ENCODE measurements at regions not wholly inside any gene's neighbourhood (a gene's known extent, or its start where the extent isn't known, plus 50 kb on each side); places are given as distances from the start of the nearest gene placed in this dataset.

DNA sequence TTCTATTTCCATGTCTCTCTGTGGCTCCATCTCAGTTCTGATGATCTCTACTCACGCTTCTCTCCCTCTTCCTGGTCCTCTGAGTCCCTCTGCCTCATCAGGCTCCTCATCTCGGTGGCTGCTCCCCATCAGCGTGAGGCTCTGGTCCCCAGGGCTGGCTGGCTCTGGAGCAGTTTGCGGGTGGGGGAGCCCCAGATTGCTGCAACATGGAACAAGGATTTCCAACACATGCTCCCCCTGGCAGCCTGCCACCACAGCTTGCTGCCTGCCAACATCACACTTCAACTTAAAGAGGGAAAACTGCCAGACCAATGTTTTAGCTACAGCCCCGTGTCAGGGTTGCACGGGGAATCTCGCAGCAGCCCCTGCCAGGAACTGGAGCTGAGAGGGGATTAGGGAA lies 77.2 kb upstream of the NEK6 start:
- no peaks in the 10 kb centered on the region for H3K9me3 ChIP-seq (ENCODE audit: low read length)
- TF ChIP-seq, protein P1, sequence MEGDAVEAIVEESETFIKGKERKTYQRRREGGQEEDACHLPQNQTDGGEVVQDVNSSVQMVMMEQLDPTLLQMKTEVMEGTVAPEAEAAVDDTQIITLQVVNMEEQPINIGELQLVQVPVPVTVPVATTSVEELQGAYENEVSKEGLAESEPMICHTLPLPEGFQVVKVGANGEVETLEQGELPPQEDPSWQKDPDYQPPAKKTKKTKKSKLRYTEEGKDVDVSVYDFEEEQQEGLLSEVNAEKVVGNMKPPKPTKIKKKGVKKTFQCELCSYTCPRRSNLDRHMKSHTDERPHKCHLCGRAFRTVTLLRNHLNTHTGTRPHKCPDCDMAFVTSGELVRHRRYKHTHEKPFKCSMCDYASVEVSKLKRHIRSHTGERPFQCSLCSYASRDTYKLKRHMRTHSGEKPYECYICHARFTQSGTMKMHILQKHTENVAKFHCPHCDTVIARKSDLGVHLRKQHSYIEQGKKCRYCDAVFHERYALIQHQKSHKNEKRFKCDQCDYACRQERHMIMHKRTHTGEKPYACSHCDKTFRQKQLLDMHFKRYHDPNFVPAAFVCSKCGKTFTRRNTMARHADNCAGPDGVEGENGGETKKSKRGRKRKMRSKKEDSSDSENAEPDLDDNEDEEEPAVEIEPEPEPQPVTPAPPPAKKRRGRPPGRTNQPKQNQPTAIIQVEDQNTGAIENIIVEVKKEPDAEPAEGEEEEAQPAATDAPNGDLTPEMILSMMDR (conservative IDR thresholded peaks at IDR 0.05; ENCODE audit: low read length) = no peak
- TF ChIP-seq EZH2phosphoT487 (IDR thresholded peaks at IDR 0.05; ENCODE audit: borderline replicate concordance, low read depth, low read length) = no peak
- no peak overlapping the region for H2AFZ ChIP-seq (ENCODE audit: low read length)
- DNase-seq (ENCODE audit: low spot score) = no peak
- no peaks in the 10 kb centered on the region for H3K79me2 ChIP-seq (ENCODE audit: insufficient read depth, low read depth, low read length)
- no peak overlapping the region for H3K4me2 ChIP-seq (ENCODE audit: low read length)
- H4K20me1 ChIP-seq (ENCODE audit: insufficient read depth, low read length) = no peaks in the 10 kb centered on the region
- ChIA-PET CTCF (ENCODE audit: unreplicated experiment) (no interaction called here), POLR2A (interaction anchor here (0.6 kb wide), 1 partner anchor 20 kb away, joined by 3 read pairs; no protein-coding TSS in a partner anchor)
- H3K9me2 ChIP-seq (ENCODE audit: insufficient read depth, low read length) = no peaks in the 10 kb centered on the region
- BruUV-seq (replicated peaks) = no TSS peak
- H3K4me3 ChIP-seq (ENCODE audit: low read depth, low read length, poor library complexity, severe bottlenecking) = no peak overlapping the region
- no peaks in the 10 kb centered on the region for H3K4me1 ChIP-seq (ENCODE audit: insufficient read depth, low read length, poor library complexity, severe bottlenecking)
- H3K27ac ChIP-seq (ENCODE audit: low read depth, low read length, poor library complexity, severe bottlenecking) = no peak overlapping the region
- H3K36me3 ChIP-seq (ENCODE audit: insufficient read depth, low read length) = no peaks in the 10 kb centered on the region
- intact Hi-C loops (cut with micrococcal nuclease; ENCODE audit: unreplicated experiment) = no loop called here

- intact Hi-C loops (cut with micrococcal nuclease; ENCODE audit: unreplicated experiment) = no loop called here
- Histone ChIP-seq H3K9me2 (ENCODE audit: insufficient read depth, low read length) (no peaks in the 10 kb centered on the region), H3K27ac (ENCODE audit: low read depth, low read length, poor library complexity, severe bottlenecking) (no peak overlapping the region), H3K4me2 (ENCODE audit: low read length) (no peak overlapping the region), H4K20me1 (ENCODE audit: insufficient read depth, low read length) (no peaks in the 10 kb centered on the region), H3K79me2 (ENCODE audit: insufficient read depth, low read depth, low read length) (no peaks in the 10 kb centered on the region), H3K36me3 (ENCODE audit: insufficient read depth, low read length) (no peaks in the 10 kb centered on the region), H2AFZ (ENCODE audit: low read length) (no peak overlapping the region), H3K4me3 (ENCODE audit: low read depth, low read length, poor library complexity, severe bottlenecking) (no peak overlapping the region), H3K9me3 (ENCODE audit: low read length) (no peaks in the 10 kb centered on the region), H3K4me1 (ENCODE audit: insufficient read depth, low read length, poor library complexity, severe bottlenecking) (no peaks in the 10 kb centered on the region)
- POLR2A ChIA-PET = interaction anchor here (0.6 kb wide), 1 partner anchor 207 kb away, joined by 4 read pairs; no protein-coding TSS in a partner anchor
- DNase-seq (ENCODE audit: low spot score) = no peak
- CTCF ChIA-PET (ENCODE audit: unreplicated experiment) = no interaction called here
- TF ChIP-seq, protein P1 (conservative IDR thresholded peaks at IDR 0.05; ENCODE audit: low read length) = no peak
- no peak for TF ChIP-seq EZH2phosphoT487 (IDR thresholded peaks at IDR 0.05; ENCODE audit: borderline replicate concordance, low read depth, low read length)
- no TSS peak for BruUV-seq (replicated peaks)
Observed at GRCh38 chr9:124182741-124183140, 75.0 kb upstream of the NEK6 start.

DNA sequence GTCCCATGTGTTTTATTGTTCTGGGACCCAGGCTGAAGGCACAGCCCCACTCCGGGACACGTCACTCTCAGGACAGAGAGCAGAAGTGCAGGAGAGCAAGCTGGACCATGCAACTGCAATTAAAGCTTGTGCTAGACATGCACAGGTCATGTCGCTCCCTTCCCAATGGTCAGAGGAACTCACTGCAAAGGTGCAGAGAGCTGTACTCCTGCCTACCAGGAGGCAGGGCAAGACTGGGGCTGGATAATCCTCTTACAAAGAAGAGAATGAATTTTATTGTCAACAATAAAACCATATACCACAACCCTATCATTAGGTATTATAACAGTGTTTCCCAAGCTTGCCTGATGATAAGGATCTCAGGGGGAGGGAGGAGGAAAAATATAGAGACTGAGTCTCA lies 74.0 kb upstream of the NEK6 start:
- no peak overlapping the region for H2AFZ ChIP-seq (ENCODE audit: low read length)
- H4K20me1 ChIP-seq (ENCODE audit: insufficient read depth, low read length) = no peaks in the 10 kb centered on the region
- H3K9me3 ChIP-seq (ENCODE audit: low read length) = no peaks in the 10 kb centered on the region
- H3K9me2 ChIP-seq (ENCODE audit: insufficient read depth, low read length) = no peaks in the 10 kb centered on the region
- no peaks in the 10 kb centered on the region for H3K79me2 ChIP-seq (ENCODE audit: insufficient read depth, low read depth, low read length)
- H3K4me2 ChIP-seq (ENCODE audit: low read length) = no peak overlapping the region
- H3K4me3 ChIP-seq (ENCODE audit: low read depth, low read length, poor library complexity, severe bottlenecking) = no peak overlapping the region
- no peaks in the 10 kb centered on the region for H3K36me3 ChIP-seq (ENCODE audit: insufficient read depth, low read length)
- H3K4me1 ChIP-seq (ENCODE audit: insufficient read depth, low read length, poor library complexity, severe bottlenecking) = no peaks in the 10 kb centered on the region
- no peak for TF ChIP-seq EZH2phosphoT487 (IDR thresholded peaks at IDR 0.05; ENCODE audit: borderline replicate concordance, low read depth, low read length)
- TF ChIP-seq, protein P1 (conservative IDR thresholded peaks at IDR 0.05; ENCODE audit: low read length) = no peak
- intact Hi-C loops (cut with micrococcal nuclease; ENCODE audit: unreplicated experiment) = no loop called here
- POLR2A ChIA-PET = interaction anchor here (1.0 to 1.2 kb wide), 2 partner anchors 21 to 26 kb away, joined by 3 to 4 read pairs; no protein-coding TSS in a partner anchor
- DNase-seq (ENCODE audit: low spot score) = no peak
- no TSS peak for BruUV-seq (replicated peaks)
- H3K27ac ChIP-seq (ENCODE audit: low read depth, low read length, poor library complexity, severe bottlenecking) = no peak overlapping the region
- CTCF ChIA-PET (ENCODE audit: unreplicated experiment) = no interaction called here

All from OCI-LY7 (cell line).